AG04450 (cell line): ENCODE measurements at regions not wholly inside any gene's neighbourhood (a gene's known extent, or its start where the extent isn't known, plus 50 kb on each side); places are given as distances from the start of the nearest gene placed in this dataset.

Source experiments
- CTCF ChIA-PET: fragments of 300-600, 350-600 bp; formaldehyde crosslinking; extraction: SDS; loops from one replicate; lab custom pipeline; 2022; ENCODE audit warnings: antibody characterized with exemption, inconsistent platforms; lab: Charles Lee
- POLR2A ChIA-PET: fragments of 350-600 bp; formaldehyde crosslinking; extraction: SDS; loops from one replicate; lab custom pipeline; 2021; ENCODE audit warnings: antibody characterized with exemption, inconsistent platforms; lab: Yijun Ruan, JAX
- DNase-seq: peaks from one replicate; pipeline ENCODE4 v3.0.0-alpha.2; 2011; ENCODE audit warnings: low read depth, low spot score
- H3K27ac ChIP-seq: one replicate; pipeline ENCODE4 v1.5.1; 2012; ENCODE audit warnings: low read depth, low read length, control low read depth
- H3K27me3 ChIP-seq: one replicate; pipeline ENCODE4 v1.6.0; 2012; ENCODE audit warnings: low read length; ENCODE audit not compliant: control insufficient read depth, insufficient read depth
- H3K4me3 ChIP-seq: 2 replicates; pipeline ENCODE4 v1.5.1; 2011; ENCODE audit warnings: mild to moderate bottlenecking, low read depth, low read length, control low read depth
- H3K9me3 ChIP-seq: 2 replicates; pipeline ENCODE4 v1.5.1; 2012; ENCODE audit warnings: low read length; ENCODE audit not compliant: control insufficient read depth, insufficient read depth
- CTCF ChIP-seq: IDR thresholded peaks from 2 replicates; pipeline ENCODE4 v1.5.1; 2011; ENCODE audit warnings: low read depth, low read length, control low read depth, inconsistent platforms

- H3K9me3 ChIP-seq: no peaks in the 10 kb centered on the region
- ChIA-PET CTCF (no interaction called here), POLR2A (no interaction called here)
- DNase-seq: no peak
- H3K4me3 ChIP-seq: no peak overlapping the region
- H3K27ac ChIP-seq: no peak overlapping the region
- no peak for TF ChIP-seq CTCF
- H3K27me3 ChIP-seq: peaks cover 18% of the 10 kb centered on the region
Measured at GRCh38 chr6:149265945-149266344, 51.6 kb upstream of the TAB2 start.

GRCh38 chr6:149266659-149267058 lies 50.9 kb upstream of the TAB2 start:
- Histone ChIP-seq H3K27ac (no peak overlapping the region), H3K9me3 (no peaks in the 10 kb centered on the region), H3K4me3 (no peak overlapping the region), H3K27me3 (peaks cover 18% of the 10 kb centered on the region)
- TF ChIP-seq CTCF: no peak
- POLR2A ChIA-PET: no interaction called here
- no peak for DNase-seq
- CTCF ChIA-PET: no interaction called here

GRCh38 chr6:149267072-149267471 lies 50.4 kb upstream of the TAB2 start:
- Histone ChIP-seq H3K27ac (no peak overlapping the region), H3K4me3 (no peak overlapping the region), H3K9me3 (no peaks in the 10 kb centered on the region; the same call in 1 of the 2 replicates), H3K27me3 (peaks cover 18% of the 10 kb centered on the region)
- CTCF ChIA-PET: no interaction called here
- POLR2A ChIA-PET: no interaction called here
- no peak for DNase-seq
- TF ChIP-seq CTCF: no peak

GRCh38 chr6:149267513-149268043 lies 49.9 kb upstream of the TAB2 start:
- peaks cover 18% of the 10 kb centered on the region for H3K27me3 ChIP-seq
- H3K27ac ChIP-seq: no peak overlapping the region
- CTCF ChIA-PET: no interaction called here
- POLR2A ChIA-PET: no interaction called here
- DNase-seq: no peak
- TF ChIP-seq CTCF: no peak
- peaks cover 3% of the 10 kb centered on the region; the same call in 1 of the 2 replicates for H3K9me3 ChIP-seq
- no peak overlapping the region for H3K4me3 ChIP-seq
